ENCODE measurements at regions not wholly inside any gene's neighbourhood (a gene's known extent, or its start where the extent isn't known, plus 50 kb on each side); places are given as distances from the start of the nearest gene placed in this dataset.

DNA sequence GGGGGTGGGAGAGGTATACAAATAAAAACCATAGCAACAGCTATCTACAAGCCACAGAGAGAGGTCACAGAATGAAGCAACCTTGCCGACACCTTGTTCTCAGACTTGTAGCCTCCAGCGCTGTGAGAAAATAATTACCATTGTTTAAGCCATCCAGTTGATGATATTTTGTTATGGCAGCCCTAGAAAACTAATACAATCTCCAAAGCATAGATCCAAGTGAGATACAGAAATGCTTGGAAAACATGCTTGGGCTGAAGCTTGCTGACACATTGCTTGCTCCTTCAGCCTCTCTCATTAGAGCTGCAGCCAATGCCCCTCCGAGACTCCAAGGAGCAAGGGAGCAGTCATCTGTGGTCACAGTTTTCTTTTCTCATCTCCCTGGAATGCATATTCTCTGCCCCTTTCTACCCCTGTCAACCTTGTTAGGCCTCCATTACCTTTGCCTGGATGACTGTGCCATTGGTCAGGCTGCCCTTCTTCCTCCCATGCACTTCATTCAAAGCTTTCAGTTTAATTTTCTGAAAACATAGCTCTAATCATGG lies 401.4 kb upstream of the KLF4 start:
- Histone ChIP-seq H2BK20ac (ENCODE audit: low read depth, low read length, poor library complexity, severe bottlenecking) (no peak overlapping the region), H4K91ac (ENCODE audit: insufficient read length, low read depth, low read length) (no peak overlapping the region), H2BK120ac (ENCODE audit: low read depth, low read length, poor library complexity, severe bottlenecking) (no peak overlapping the region), H3K79me1 (ENCODE audit: insufficient read depth, low read depth, low read length, poor library complexity, severe bottlenecking) (no peaks in the 10 kb centered on the region), H3K23ac (ENCODE audit: insufficient read length, low read depth, low read length) (no peak overlapping the region), H3K79me2 (ENCODE audit: insufficient read depth, low read length) (no peaks in the 10 kb centered on the region), H3K27ac (ENCODE audit: insufficient read length, low read depth, low read length) (no peak overlapping the region), H2BK15ac (ENCODE audit: low read depth, low read length) (no peak overlapping the region), H3K27me3 (ENCODE audit: insufficient read depth, low read length) (no peaks in the 10 kb centered on the region), H3K4me1 (ENCODE audit: insufficient read depth, low read length) (no peaks in the 10 kb centered on the region), H3T11ph (ENCODE audit: low read length) (no peak overlapping the region), H3K9me3 (ENCODE audit: control insufficient read depth, low read depth, low read length) (no peaks in the 10 kb centered on the region), H3K14ac (ENCODE audit: insufficient read depth, low read length) (no peak overlapping the region), H3K56ac (ENCODE audit: insufficient read length, low read depth, low read length) (no peak overlapping the region), H2AFZ (ENCODE audit: low read length) (no peak overlapping the region), H4K5ac (ENCODE audit: insufficient read length, low read depth, low read length) (no peak overlapping the region), H3K4me2 (ENCODE audit: insufficient read depth, insufficient read length, low read length) (no peak overlapping the region), H3K4ac (ENCODE audit: low read depth, low read length) (no peak overlapping the region), H2AK5ac (ENCODE audit: insufficient read length, low read length) (no peak overlapping the region), H2BK5ac (ENCODE audit: insufficient read length, low read length) (no peak overlapping the region), H2BK12ac (ENCODE audit: insufficient read length, low read depth, low read length) (no peak overlapping the region), H3K18ac (ENCODE audit: insufficient read length, low read depth, low read length) (no peak overlapping the region), H4K20me1 (ENCODE audit: control insufficient read depth, insufficient read depth, insufficient read length) (no peaks in the 10 kb centered on the region), H4K8ac (replicated peaks; ENCODE audit: insufficient read length, low read depth, low read length) (no peak overlapping the region), H3K9ac (ENCODE audit: extremely low read depth, insufficient read length, low read length) (no peak overlapping the region), H3K23me2 (ENCODE audit: insufficient read length, low read depth, low read length, poor library complexity, severe bottlenecking) (no peaks in the 10 kb centered on the region)
- no peak for TF ChIP-seq CTCF (conservative IDR thresholded peaks at IDR 0.05)
- peaks cover 0 to 2% (median 0%) of the 10 kb centered on the region in 3 experiments; a peak in 2 of 7 replicates for H3K36me3 Mint-ChIP-seq (ENCODE audit: insufficient read depth in 1 of 3, low read depth in 3 of 3)
- H3K9me3 Mint-ChIP-seq = no peaks in the 10 kb centered on the region; a peak in 1 of 5 replicates
- WGBS (ENCODE audit: extremely low coverage, insufficient read length, low lambda C conversion rate) = no CpG with 5 or more reads among the region's 3 CpGs
- H3K27ac Mint-ChIP-seq = no peak overlapping the region
- no peak overlapping the region for H3K4me3 Mint-ChIP-seq
- peaks cover 11 to 14% of the 10 kb centered on the region in 2 experiments for H3K4me1 Mint-ChIP-seq
- no peak for DNase-seq
- H3K27me3 Mint-ChIP-seq (ENCODE audit: low read depth) = no peaks in the 10 kb centered on the region; the same call in none of the 2 replicates
